Ishikawa (cell line): ENCODE measurements at regions not wholly inside any gene's neighbourhood (a gene's known extent, or its start where the extent isn't known, plus 50 kb on each side); places are given as distances from the start of the nearest gene placed in this dataset.

Experiments used
- CEBPB ChIP-seq: IDR thresholded peaks from 2 replicates; pipeline ENCODE4 v1.6.1; 2012
- CREB1 ChIP-seq: IDR thresholded peaks from 2 replicates; pipeline ENCODE4 v1.6.1; 2012; ENCODE audit warnings: low read depth
- EGR1 ChIP-seq: IDR thresholded peaks from 2 replicates; pipeline ENCODE4 v1.6.1; 2012
- EP300 ChIP-seq: IDR thresholded peaks from 2 replicates; pipeline ENCODE4 v1.6.1; 2012; ENCODE audit warnings: borderline replicate concordance
- FOXM1 ChIP-seq: IDR thresholded peaks from 2 replicates; pipeline ENCODE4 v1.6.1; 2012; ENCODE audit warnings: low read depth, borderline replicate concordance
- NFIC ChIP-seq: IDR thresholded peaks from 2 replicates; pipeline ENCODE4 v1.6.1; 2012
- RAD21 ChIP-seq: IDR thresholded peaks from 2 replicates; pipeline ENCODE4 v1.6.1; 2012; ENCODE audit warnings: low read depth
- TAF1 ChIP-seq: IDR thresholded peaks from 2 replicates; pipeline ENCODE4 v1.6.1; 2012; ENCODE audit warnings: low read depth, mild to moderate bottlenecking
- TCF12 ChIP-seq: IDR thresholded peaks from 2 replicates; pipeline ENCODE4 v1.6.1; 2012; ENCODE audit warnings: low read depth
- TEAD4 ChIP-seq: IDR thresholded peaks from 2 replicates; pipeline ENCODE4 v1.6.1; 2012
- YY1 ChIP-seq: IDR thresholded peaks from 2 replicates; pipeline ENCODE4 v1.6.1; 2012; ENCODE audit warnings: low read depth
- ZBTB7A ChIP-seq: IDR thresholded peaks from 2 replicates; pipeline ENCODE4 v1.6.1; 2012; ENCODE audit warnings: low read depth
- TF ChIP-seq, protein P1 (sequence below): IDR thresholded peaks from 2 replicates; pipeline ENCODE4 v1.6.1; 2012
- TF ChIP-seq, protein P2 (sequence below): IDR thresholded peaks from 2 replicates; pipeline ENCODE4 v1.6.1; 2012; ENCODE audit warnings: low read depth, mild to moderate bottlenecking
- TF ChIP-seq, protein P3 (sequence below): IDR thresholded peaks from 2 replicates; pipeline ENCODE4 v1.6.1; 2012

- TF ChIP-seq EGR1 (no peak), NFIC (peak; percentile 54), FOXM1 (no peak), ZBTB7A (no peak), CREB1 (no peak)
- TF ChIP-seq, protein P1, sequence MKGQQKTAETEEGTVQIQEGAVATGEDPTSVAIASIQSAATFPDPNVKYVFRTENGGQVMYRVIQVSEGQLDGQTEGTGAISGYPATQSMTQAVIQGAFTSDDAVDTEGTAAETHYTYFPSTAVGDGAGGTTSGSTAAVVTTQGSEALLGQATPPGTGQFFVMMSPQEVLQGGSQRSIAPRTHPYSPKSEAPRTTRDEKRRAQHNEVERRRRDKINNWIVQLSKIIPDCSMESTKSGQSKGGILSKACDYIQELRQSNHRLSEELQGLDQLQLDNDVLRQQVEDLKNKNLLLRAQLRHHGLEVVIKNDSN = no peak
- TF ChIP-seq, protein P2, sequence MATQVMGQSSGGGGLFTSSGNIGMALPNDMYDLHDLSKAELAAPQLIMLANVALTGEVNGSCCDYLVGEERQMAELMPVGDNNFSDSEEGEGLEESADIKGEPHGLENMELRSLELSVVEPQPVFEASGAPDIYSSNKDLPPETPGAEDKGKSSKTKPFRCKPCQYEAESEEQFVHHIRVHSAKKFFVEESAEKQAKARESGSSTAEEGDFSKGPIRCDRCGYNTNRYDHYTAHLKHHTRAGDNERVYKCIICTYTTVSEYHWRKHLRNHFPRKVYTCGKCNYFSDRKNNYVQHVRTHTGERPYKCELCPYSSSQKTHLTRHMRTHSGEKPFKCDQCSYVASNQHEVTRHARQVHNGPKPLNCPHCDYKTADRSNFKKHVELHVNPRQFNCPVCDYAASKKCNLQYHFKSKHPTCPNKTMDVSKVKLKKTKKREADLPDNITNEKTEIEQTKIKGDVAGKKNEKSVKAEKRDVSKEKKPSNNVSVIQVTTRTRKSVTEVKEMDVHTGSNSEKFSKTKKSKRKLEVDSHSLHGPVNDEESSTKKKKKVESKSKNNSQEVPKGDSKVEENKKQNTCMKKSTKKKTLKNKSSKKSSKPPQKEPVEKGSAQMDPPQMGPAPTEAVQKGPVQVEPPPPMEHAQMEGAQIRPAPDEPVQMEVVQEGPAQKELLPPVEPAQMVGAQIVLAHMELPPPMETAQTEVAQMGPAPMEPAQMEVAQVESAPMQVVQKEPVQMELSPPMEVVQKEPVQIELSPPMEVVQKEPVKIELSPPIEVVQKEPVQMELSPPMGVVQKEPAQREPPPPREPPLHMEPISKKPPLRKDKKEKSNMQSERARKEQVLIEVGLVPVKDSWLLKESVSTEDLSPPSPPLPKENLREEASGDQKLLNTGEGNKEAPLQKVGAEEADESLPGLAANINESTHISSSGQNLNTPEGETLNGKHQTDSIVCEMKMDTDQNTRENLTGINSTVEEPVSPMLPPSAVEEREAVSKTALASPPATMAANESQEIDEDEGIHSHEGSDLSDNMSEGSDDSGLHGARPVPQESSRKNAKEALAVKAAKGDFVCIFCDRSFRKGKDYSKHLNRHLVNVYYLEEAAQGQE = no peak
- TF ChIP-seq, protein P3, sequence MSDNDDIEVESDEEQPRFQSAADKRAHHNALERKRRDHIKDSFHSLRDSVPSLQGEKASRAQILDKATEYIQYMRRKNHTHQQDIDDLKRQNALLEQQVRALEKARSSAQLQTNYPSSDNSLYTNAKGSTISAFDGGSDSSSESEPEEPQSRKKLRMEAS = no peak
Observed at GRCh38 chr2:77642339-77642738, 120.2 kb upstream of the LRRTM4 start.

DNA sequence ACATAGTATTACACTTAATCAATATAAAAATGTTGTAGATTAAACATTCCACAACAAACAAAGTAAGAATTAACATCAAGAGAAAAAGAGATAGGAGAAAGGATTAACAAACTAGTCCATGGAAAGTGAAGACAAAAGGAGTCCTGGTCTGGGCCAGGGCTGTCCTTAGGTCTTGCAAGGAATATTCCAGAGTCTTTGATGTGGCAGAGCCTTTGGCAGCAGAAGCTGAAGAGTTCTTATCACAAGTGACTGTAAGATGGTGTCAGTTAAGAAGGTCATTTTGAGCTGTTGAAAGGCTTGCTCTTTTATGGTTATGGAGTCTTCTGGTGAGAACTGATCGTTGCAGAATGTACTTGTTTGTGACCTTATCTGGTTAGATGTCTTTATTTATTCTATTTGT lies 127.7 kb upstream of the LRRTM4 start:
- TF ChIP-seq CEBPB = no peak
- TF ChIP-seq FOXM1 = no peak
- no peak for TF ChIP-seq TAF1
- TF ChIP-seq EP300 = no peak
- no peak for TF ChIP-seq NFIC
- TF ChIP-seq, protein P2 = no peak
- TF ChIP-seq, protein P3 = no peak
- TF ChIP-seq TCF12 = no peak
- TF ChIP-seq, protein P1 = no peak
- no peak for TF ChIP-seq RAD21
- no peak for TF ChIP-seq CREB1
- TF ChIP-seq ZBTB7A = no peak
- TF ChIP-seq YY1 = no peak
- TF ChIP-seq EGR1 = no peak

- TF ChIP-seq TAF1 (no peak), EGR1 (no peak), ZBTB7A (no peak), YY1 (no peak), CEBPB (no peak), FOXM1 (no peak), CREB1 (no peak), RAD21 (no peak), TCF12 (no peak), EP300 (no peak), NFIC (no peak), TEAD4 (no peak)
- TF ChIP-seq, protein P1 = no peak
- TF ChIP-seq, protein P3 = no peak
- TF ChIP-seq, protein P2 = no peak
Observed at GRCh38 chr2:77652499-77652898, 130.3 kb upstream of the LRRTM4 start.

GRCh38 chr2:77664491-77664890 lies 142.3 kb upstream of the LRRTM4 start:
- TF ChIP-seq TAF1 (no peak), EGR1 (no peak)
- TF ChIP-seq, protein P3 = no peak
